GM10248 (cell line): ENCODE measurements at regions not wholly inside any gene's neighbourhood (a gene's known extent, or its start where the extent isn't known, plus 50 kb on each side); places are given as distances from the start of the nearest gene placed in this dataset.

ENCODE experiments used
- CTCF ChIA-PET: fragments of 300-600 bp; sonication (Branson Sonifier 250); formaldehyde crosslinking; extraction: SDS; loops from one replicate; lab custom pipeline; 2021; ENCODE audit warnings: antibody characterized with exemption; lab: Yijun Ruan, JAX
- POLR2A ChIA-PET: fragments of 350-650 bp; sonication (Branson Sonifier 250); formaldehyde crosslinking; extraction: SDS; loops from one replicate; lab custom pipeline; 2020; ENCODE audit warnings: antibody characterized with exemption; lab: Yijun Ruan, JAX
- DNase-seq: peaks from one replicate; pipeline ENCODE4 v3.0.0; 2012; ENCODE audit errors: extremely low spot score
- CTCF ChIP-seq: IDR thresholded peaks from 2 replicates; pipeline ENCODE4 v1.5.1; 2012; ENCODE audit warnings: mild to moderate bottlenecking, low read depth; ENCODE audit errors: extremely low read depth, missing control alignments, control extremely low read depth

- ChIA-PET CTCF (no interaction called here), POLR2A (no interaction called here)
- TF ChIP-seq CTCF: no peak
- no peak for DNase-seq
Measured at GRCh38 chr10:131625041-131625440, 275.8 kb upstream of the PPP2R2D start.

- CTCF ChIA-PET: no interaction called here
- POLR2A ChIA-PET: no interaction called here
- DNase-seq: no peak
- no peak for TF ChIP-seq CTCF
Measured at GRCh38 chr10:131626274-131626673, 274.5 kb upstream of the PPP2R2D start.

GRCh38 chr10:131629026-131629770 lies 271.6 kb upstream of the PPP2R2D start:
- ChIA-PET POLR2A (no interaction called here), CTCF (interaction anchor here (1.1 kb wide), 1 partner anchor 10 kb away, joined by 3 read pairs; no protein-coding TSS in a partner anchor)
- no peak for TF ChIP-seq CTCF
- DNase-seq: no peak

DNA sequence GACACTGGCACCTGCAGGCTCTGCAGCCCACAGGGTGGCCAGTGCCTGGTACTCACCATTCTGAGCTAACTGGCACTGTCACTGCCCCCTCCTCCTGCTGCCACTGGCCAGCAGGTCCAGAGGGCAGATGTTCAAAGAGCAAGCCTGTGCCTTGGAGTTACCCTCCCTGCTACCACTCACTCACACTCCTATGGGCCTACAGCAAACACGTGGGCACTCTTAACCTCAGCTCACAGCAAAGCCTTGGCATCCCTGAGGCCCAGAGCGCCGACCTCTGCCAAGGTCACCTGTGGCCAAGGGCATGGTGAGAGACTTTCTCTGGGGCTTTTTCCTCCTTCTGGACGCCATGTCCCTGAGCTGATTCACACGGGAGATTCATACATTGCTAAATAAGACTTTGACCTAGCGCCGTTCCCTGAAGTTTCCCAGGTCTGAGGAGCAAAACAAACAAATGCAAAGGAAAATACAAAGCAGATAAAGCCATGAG lies 270.0 kb upstream of the PPP2R2D start:
- DNase-seq: no peak
- POLR2A ChIA-PET: no interaction called here
- no peak for TF ChIP-seq CTCF
- CTCF ChIA-PET: no interaction called here

DNA sequence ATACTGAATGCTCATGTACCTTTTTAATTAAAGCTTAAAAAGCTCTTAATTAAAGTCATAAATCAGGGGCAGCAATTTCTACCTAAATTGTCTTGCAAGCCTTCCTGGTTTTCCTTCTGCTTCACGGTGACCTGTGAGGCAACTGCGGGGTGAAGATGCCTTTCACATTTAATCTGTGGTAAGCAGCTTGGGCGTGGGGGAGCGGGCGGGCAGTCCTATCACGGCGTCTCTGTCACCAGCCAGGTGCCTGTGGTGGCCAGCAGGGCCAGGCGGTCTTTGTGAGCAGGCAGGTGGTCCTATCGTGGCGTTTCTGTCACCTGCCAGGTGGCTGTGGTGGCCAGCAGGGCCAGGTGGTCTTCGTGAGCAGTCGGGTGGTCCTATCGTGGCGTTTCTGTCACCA lies 269.2 kb upstream of the PPP2R2D start:
- TF ChIP-seq CTCF: no peak
- POLR2A ChIA-PET: no interaction called here
- CTCF ChIA-PET: no interaction called here
- no peak for DNase-seq

GRCh38 chr10:131635564-131636015 lies 265.2 kb upstream of the PPP2R2D start:
- ChIA-PET POLR2A (no interaction called here), CTCF (no interaction called here)
- no peak for DNase-seq
- TF ChIP-seq CTCF: no peak
